ENCODE measurements at regions not wholly inside any gene's neighbourhood (a gene's known extent, or its start where the extent isn't known, plus 50 kb on each side); places are given as distances from the start of the nearest gene placed in this dataset.

DNA sequence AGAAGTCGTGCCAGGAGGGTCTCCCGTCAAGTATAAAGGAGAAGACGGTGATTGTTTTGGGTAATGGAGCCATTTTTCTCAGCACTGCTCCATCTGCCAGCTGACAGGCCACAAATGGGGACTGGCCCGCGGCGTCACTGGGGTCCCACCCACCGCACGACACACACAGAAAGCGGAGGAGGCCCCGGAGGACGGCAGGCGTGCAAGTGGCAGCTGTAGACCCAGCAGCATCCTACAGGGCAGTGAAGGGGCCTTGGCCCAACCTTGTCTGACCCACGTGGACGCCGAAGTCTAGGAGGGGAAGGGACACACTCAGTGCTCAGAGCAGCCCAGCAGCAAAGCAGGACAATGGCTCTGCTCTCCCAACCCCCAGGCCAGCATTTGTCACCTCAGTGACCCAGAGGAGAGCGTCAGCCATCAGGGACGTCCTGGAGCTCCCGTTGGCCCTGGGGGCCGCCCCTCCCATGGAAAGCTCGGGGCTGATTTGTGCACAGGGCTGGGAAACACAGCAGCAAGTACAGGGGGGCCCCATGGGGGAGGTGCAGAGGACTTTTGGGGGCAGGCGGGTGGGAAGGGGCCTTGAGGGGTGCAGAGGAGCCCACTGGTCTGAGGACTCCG lies 644.4 kb downstream of the BRD1 start:
- Histone ChIP-seq H3K9ac (ENCODE audit: low read depth in 1 of 2, low read length in 2 of 2) (no peak overlapping the region), H3K27ac (ENCODE audit: low read depth, low read length) (no peak overlapping the region), H3K9me3 (ENCODE audit: control insufficient read depth in 1 of 2, low read length in 2 of 2) (no peaks in the 10 kb centered on the region), H3K27me3 (ENCODE audit: control insufficient read depth in 1 of 2, insufficient read depth in 2 of 2, low read length in 2 of 2) (no peaks in the 10 kb centered on the region), H3K4me3 (ENCODE audit: low read depth in 1 of 2, low read length in 2 of 2) (no peak overlapping the region), H3K4me1 (ENCODE audit: control insufficient read depth in 1 of 2, insufficient read depth in 2 of 2, low read length in 2 of 2) (no peaks in the 10 kb centered on the region), H3K36me3 (ENCODE audit: control insufficient read depth in 1 of 2, insufficient read depth in 2 of 2, low read length in 2 of 2) (no peaks in the 10 kb centered on the region)

DNA sequence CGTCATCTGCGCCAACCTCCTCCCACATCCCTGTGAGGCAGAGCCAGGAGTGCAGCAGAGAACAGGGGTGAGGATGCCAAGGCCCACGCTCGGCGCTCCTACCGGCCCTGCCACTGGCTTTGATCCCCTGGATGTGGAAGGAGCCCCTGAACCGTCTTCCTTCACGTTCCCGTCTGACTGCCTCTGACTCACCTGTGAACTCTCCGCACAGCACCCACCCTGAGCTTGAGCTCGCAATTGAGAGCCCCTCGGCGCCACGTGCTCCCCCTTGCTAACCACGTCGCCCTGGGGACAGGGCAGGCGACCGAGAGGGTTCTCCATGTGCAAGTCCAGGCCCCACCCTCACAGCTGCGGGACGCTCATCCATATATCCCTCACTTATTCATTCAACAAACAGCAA lies 645.3 kb downstream of the BRD1 start:
- Histone ChIP-seq H3K9ac (ENCODE audit: low read depth in 1 of 2, low read length in 2 of 2) (no peak overlapping the region), H3K27ac (ENCODE audit: low read depth, low read length) (no peak overlapping the region), H3K27me3 (ENCODE audit: control insufficient read depth in 1 of 2, insufficient read depth in 2 of 2, low read length in 2 of 2) (no peaks in the 10 kb centered on the region), H3K4me3 (ENCODE audit: low read depth in 1 of 2, low read length in 2 of 2) (no peak overlapping the region), H3K4me1 (ENCODE audit: control insufficient read depth in 1 of 2, insufficient read depth in 2 of 2, low read length in 2 of 2) (no peaks in the 10 kb centered on the region), H3K9me3 (ENCODE audit: control insufficient read depth in 1 of 2, low read length in 2 of 2) (no peaks in the 10 kb centered on the region), H3K36me3 (ENCODE audit: control insufficient read depth in 1 of 2, insufficient read depth in 2 of 2, low read length in 2 of 2) (no peaks in the 10 kb centered on the region)

DNA sequence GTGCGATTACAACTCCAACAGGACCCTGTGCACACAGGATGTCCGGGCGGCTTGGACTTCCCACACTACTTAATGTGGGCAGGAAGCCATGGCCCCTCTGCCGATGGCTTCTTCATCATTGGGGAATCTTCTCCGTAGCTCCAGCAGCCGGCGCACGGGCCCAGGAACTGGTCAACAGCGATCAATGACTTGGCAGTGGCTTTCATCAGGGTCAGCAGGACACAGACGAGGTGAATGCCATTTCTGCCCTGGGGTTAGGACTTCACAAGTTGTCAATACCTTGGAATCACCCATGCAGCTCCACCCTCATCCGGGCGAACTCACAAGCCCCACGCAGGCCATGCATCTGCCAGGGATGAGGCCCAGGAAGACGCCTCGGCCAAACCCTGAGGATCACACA lies 645.7 kb downstream of the BRD1 start:
- no peaks in the 10 kb centered on the region for H3K27me3 ChIP-seq (ENCODE audit: control insufficient read depth in 1 of 2, insufficient read depth in 2 of 2, low read length in 2 of 2)

DNA sequence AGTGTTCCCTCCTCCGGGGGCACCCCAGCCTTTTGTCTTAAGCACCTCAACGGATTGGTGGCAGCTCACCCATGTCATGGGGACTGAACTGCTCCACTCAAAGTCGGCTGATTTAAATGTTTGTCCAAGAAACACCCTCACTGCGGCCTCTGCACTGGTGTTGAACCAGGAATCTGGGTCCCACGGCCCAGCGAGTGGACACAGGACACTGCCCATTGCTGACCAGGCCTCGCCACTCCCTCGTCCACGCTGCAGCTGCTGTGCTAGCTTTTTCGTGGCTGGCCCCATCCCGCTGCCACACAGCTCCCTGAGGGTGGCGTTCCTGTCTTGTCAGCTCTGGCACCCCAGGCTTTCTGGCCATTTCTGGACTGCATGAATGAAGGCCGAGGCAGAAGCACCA lies 646.2 kb downstream of the BRD1 start:
- Histone ChIP-seq H3K4me1 (ENCODE audit: control insufficient read depth in 1 of 2, insufficient read depth in 2 of 2, low read length in 2 of 2) (no peaks in the 10 kb centered on the region), H3K9me3 (ENCODE audit: control insufficient read depth in 1 of 2, low read length in 2 of 2) (no peaks in the 10 kb centered on the region), H3K36me3 (ENCODE audit: control insufficient read depth in 1 of 2, insufficient read depth in 2 of 2, low read length in 2 of 2) (no peaks in the 10 kb centered on the region), H3K4me3 (ENCODE audit: low read depth in 1 of 2, low read length in 2 of 2) (no peak overlapping the region), H3K27ac (ENCODE audit: low read depth, low read length) (no peak overlapping the region), H3K9ac (ENCODE audit: low read depth in 1 of 2, low read length in 2 of 2) (no peak overlapping the region), H3K27me3 (ENCODE audit: control insufficient read depth in 1 of 2, insufficient read depth in 2 of 2, low read length in 2 of 2) (no peaks in the 10 kb centered on the region)

More for the DNA sequence above, 645.7 kb downstream of the BRD1 start:
- no peak overlapping the region for H3K4me3 ChIP-seq (ENCODE audit: low read depth in 1 of 2, low read length in 2 of 2)
- H3K4me1 ChIP-seq (ENCODE audit: control insufficient read depth in 1 of 2, insufficient read depth in 2 of 2, low read length in 2 of 2) = no peaks in the 10 kb centered on the region
- H3K9me3 ChIP-seq (ENCODE audit: control insufficient read depth in 1 of 2, low read length in 2 of 2) = no peaks in the 10 kb centered on the region
- H3K9ac ChIP-seq (ENCODE audit: low read depth in 1 of 2, low read length in 2 of 2) = no peak overlapping the region
- no peaks in the 10 kb centered on the region for H3K36me3 ChIP-seq (ENCODE audit: control insufficient read depth in 1 of 2, insufficient read depth in 2 of 2, low read length in 2 of 2)
- no peak overlapping the region for H3K27ac ChIP-seq (ENCODE audit: low read depth, low read length)

DNA sequence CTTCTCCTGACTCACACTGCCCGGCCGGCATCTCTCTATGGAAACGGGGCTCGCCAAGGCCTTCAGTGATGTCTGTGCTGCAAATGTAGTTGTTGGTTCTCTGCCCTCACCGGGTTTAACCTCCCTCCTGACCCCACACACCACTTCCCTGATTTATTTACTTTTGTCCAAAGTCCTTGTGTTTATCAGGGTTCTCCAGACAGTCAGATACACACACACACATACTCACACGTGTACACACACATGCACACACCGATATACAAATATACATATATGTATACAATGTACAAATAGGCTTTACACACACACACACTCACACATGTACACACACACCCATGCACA lies 647.0 kb downstream of the BRD1 start:
- Histone ChIP-seq H3K4me1 (ENCODE audit: control insufficient read depth in 1 of 2, insufficient read depth in 2 of 2, low read length in 2 of 2) (no peaks in the 10 kb centered on the region), H3K36me3 (ENCODE audit: control insufficient read depth in 1 of 2, insufficient read depth in 2 of 2, low read length in 2 of 2) (no peaks in the 10 kb centered on the region), H3K4me3 (ENCODE audit: low read depth in 1 of 2, low read length in 2 of 2) (no peak overlapping the region), H3K9me3 (ENCODE audit: control insufficient read depth in 1 of 2, low read length in 2 of 2) (no peaks in the 10 kb centered on the region), H3K27ac (ENCODE audit: low read depth, low read length) (no peak overlapping the region), H3K27me3 (ENCODE audit: control insufficient read depth in 1 of 2, insufficient read depth in 2 of 2, low read length in 2 of 2) (no peaks in the 10 kb centered on the region), H3K9ac (ENCODE audit: low read depth in 1 of 2, low read length in 2 of 2) (no peak overlapping the region)

DNA sequence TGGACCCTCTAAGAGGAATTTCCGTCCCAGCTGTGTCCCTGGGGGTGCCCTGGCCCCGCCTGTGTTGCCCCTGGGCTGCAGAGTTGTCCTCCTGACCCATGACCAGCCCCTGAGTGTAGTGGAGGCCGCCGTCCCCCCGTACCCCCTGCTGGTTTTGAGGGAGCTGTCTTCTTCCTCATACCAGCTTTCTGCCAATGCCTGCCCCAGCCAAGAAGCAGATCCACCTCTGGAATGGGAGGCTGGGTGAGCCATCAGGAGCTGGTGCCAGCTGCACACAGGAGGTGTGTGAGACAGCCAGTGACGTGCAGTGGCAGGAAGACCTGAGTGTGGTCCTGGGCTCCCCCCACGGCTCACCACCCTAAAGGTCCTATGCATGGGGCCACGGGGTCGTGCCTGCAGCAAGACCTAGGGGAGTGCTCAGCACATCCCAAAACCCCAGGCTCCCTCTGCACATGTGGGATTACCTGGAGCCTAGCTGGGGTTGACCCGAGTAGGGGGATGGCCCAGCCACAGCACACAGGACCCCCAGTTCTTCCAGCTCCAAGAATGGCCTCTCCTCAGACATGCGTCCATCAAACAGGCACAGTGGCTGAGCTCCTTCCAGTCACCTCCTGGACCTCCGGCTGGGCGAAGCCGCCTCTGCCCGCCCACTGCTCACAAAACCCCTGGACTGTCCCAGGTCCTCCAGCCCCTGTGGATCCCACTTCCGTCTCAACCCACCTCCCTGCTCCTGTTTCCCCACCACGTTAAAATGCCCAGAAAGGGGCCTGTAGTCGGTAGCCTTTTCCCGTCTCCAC lies 647.6 kb downstream of the BRD1 start:
- Histone ChIP-seq H3K9me3 (ENCODE audit: control insufficient read depth in 1 of 2, low read length in 2 of 2) (no peaks in the 10 kb centered on the region), H3K4me3 (ENCODE audit: low read depth in 1 of 2, low read length in 2 of 2) (no peak overlapping the region), H3K36me3 (ENCODE audit: control insufficient read depth in 1 of 2, insufficient read depth in 2 of 2, low read length in 2 of 2) (no peaks in the 10 kb centered on the region), H3K9ac (ENCODE audit: low read depth in 1 of 2, low read length in 2 of 2) (no peak overlapping the region), H3K27ac (ENCODE audit: low read depth, low read length) (no peak overlapping the region), H3K27me3 (ENCODE audit: control insufficient read depth in 1 of 2, insufficient read depth in 2 of 2, low read length in 2 of 2) (no peaks in the 10 kb centered on the region), H3K4me1 (ENCODE audit: control insufficient read depth in 1 of 2, insufficient read depth in 2 of 2, low read length in 2 of 2) (no peaks in the 10 kb centered on the region)

- H3K27me3 ChIP-seq (ENCODE audit: control insufficient read depth in 1 of 2, insufficient read depth in 2 of 2, low read length in 2 of 2) = no peaks in the 10 kb centered on the region
- no peaks in the 10 kb centered on the region for H3K36me3 ChIP-seq (ENCODE audit: control insufficient read depth in 1 of 2, insufficient read depth in 2 of 2, low read length in 2 of 2)
- no peaks in the 10 kb centered on the region for H3K9me3 ChIP-seq (ENCODE audit: control insufficient read depth in 1 of 2, low read length in 2 of 2)
- no peak overlapping the region for H3K27ac ChIP-seq (ENCODE audit: low read depth, low read length)
- no peaks in the 10 kb centered on the region for H3K4me1 ChIP-seq (ENCODE audit: control insufficient read depth in 1 of 2, insufficient read depth in 2 of 2, low read length in 2 of 2)
- H3K4me3 ChIP-seq (ENCODE audit: low read depth in 1 of 2, low read length in 2 of 2) = no peak overlapping the region
- H3K9ac ChIP-seq (ENCODE audit: low read depth in 1 of 2, low read length in 2 of 2) = no peak overlapping the region
Observed at GRCh38 chr22:49179175-49179574, 648.5 kb downstream of the BRD1 start.

GRCh38 chr22:49178246-49179005 lies 649.2 kb downstream of the BRD1 start:
- H3K27ac ChIP-seq (ENCODE audit: low read depth, low read length) = no peak overlapping the region
- H3K9ac ChIP-seq (ENCODE audit: low read depth in 1 of 2, low read length in 2 of 2) = no peak overlapping the region
- H3K4me1 ChIP-seq (ENCODE audit: control insufficient read depth in 1 of 2, insufficient read depth in 2 of 2, low read length in 2 of 2) = no peaks in the 10 kb centered on the region
- no peaks in the 10 kb centered on the region for H3K36me3 ChIP-seq (ENCODE audit: control insufficient read depth in 1 of 2, insufficient read depth in 2 of 2, low read length in 2 of 2)
- no peaks in the 10 kb centered on the region for H3K27me3 ChIP-seq (ENCODE audit: control insufficient read depth in 1 of 2, insufficient read depth in 2 of 2, low read length in 2 of 2)
- no peaks in the 10 kb centered on the region for H3K9me3 ChIP-seq (ENCODE audit: control insufficient read depth in 1 of 2, low read length in 2 of 2)
- H3K4me3 ChIP-seq (ENCODE audit: low read depth in 1 of 2, low read length in 2 of 2) = no peak overlapping the region

GRCh38 chr22:49177666-49178065 lies 650.0 kb downstream of the BRD1 start:
- Histone ChIP-seq H3K4me3 (ENCODE audit: low read depth in 1 of 2, low read length in 2 of 2) (no peak overlapping the region), H3K9me3 (ENCODE audit: control insufficient read depth in 1 of 2, low read length in 2 of 2) (no peaks in the 10 kb centered on the region), H3K27ac (ENCODE audit: low read depth, low read length) (no peak overlapping the region), H3K27me3 (ENCODE audit: control insufficient read depth in 1 of 2, insufficient read depth in 2 of 2, low read length in 2 of 2) (no peaks in the 10 kb centered on the region), H3K36me3 (ENCODE audit: control insufficient read depth in 1 of 2, insufficient read depth in 2 of 2, low read length in 2 of 2) (no peaks in the 10 kb centered on the region), H3K4me1 (ENCODE audit: control insufficient read depth in 1 of 2, insufficient read depth in 2 of 2, low read length in 2 of 2) (no peaks in the 10 kb centered on the region), H3K9ac (ENCODE audit: low read depth in 1 of 2, low read length in 2 of 2) (no peak overlapping the region)

GRCh38 chr22:49176956-49177355 lies 650.7 kb downstream of the BRD1 start:
- no peaks in the 10 kb centered on the region for H3K4me1 ChIP-seq (ENCODE audit: control insufficient read depth in 1 of 2, insufficient read depth in 2 of 2, low read length in 2 of 2)
- no peak overlapping the region for H3K4me3 ChIP-seq (ENCODE audit: low read depth in 1 of 2, low read length in 2 of 2)
- no peaks in the 10 kb centered on the region for H3K9me3 ChIP-seq (ENCODE audit: control insufficient read depth in 1 of 2, low read length in 2 of 2)
- H3K27ac ChIP-seq (ENCODE audit: low read depth, low read length) = no peak overlapping the region
- H3K27me3 ChIP-seq (ENCODE audit: control insufficient read depth in 1 of 2, insufficient read depth in 2 of 2, low read length in 2 of 2) = no peaks in the 10 kb centered on the region
- H3K9ac ChIP-seq (ENCODE audit: low read depth in 1 of 2, low read length in 2 of 2) = no peak overlapping the region
- no peaks in the 10 kb centered on the region for H3K36me3 ChIP-seq (ENCODE audit: control insufficient read depth in 1 of 2, insufficient read depth in 2 of 2, low read length in 2 of 2)

All from duodenal mucosa (tissue), 2 donors.